ENCODE measurements at regions not wholly inside any gene's neighbourhood (a gene's known extent, or its start where the extent isn't known, plus 50 kb on each side); places are given as distances from the start of the nearest gene placed in this dataset.

DNA sequence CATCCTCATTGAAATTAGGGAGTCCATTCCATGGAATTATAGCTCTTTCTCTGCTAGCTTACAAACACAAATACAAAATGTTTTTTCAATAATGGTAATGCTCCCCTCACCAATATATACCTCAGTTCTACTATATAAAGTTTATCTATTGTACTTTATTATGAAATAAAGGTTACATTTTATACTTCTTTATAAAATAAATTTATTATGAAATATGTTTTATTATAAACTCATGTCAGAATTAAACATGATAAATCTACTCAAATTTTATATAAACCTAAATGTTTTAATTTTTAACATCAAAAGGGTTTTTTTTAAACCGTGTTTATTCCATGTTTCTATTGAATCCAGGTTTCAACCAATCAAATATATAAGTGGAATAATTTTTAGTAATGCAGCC is 646.1 kb upstream of the PCDH20 start:
- no peak overlapping the region for H3K4me3 ChIP-seq
- no peak overlapping the region for H3K27ac ChIP-seq

DNA sequence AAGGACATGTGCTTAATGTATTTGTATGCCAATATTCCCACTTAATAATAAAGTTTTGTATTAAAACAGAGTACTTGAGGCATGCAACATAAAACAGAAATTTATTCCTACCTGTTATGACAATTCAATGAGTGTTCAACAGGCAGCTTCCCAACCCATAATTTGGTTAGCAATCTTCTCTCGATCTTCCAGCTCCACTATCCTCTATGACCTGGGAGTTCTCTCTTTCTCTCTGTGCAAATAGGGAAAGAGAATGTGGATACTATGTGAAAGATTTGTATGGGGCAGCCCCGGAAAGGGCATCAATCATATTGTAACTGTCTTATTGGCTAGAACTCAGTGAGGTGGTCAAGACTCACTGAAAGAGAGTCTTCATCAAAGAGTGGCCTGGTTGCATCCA is 644.9 kb upstream of the PCDH20 start:
- Histone ChIP-seq H3K27ac (no peak overlapping the region), H3K4me3 (no peak overlapping the region)

DNA sequence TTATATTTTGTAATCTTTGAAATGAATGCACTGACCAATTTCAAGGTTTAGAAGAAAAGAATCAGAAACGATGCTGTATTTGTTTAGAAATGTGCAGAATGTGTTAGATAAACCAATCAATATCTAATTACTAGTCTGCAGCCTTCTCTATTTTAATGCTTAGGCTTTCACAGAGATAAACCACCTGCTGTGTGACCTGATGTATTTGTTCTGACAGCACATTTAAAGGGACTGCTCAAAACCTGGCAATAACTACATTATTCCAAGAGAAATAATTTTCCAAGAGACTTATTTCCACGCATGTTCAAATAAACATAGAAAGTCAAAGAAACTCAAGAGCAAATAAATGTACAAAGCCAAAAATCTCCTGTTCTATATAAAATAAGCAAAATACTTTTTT is 641.6 kb upstream of the PCDH20 start:
- H3K4me3 ChIP-seq, result no peak overlapping the region
- H3K27ac ChIP-seq, result no peak overlapping the region

- Histone ChIP-seq H3K27ac (no peak overlapping the region), H3K4me3 (no peak overlapping the region)
Observed at GRCh38 chr13:62049992-62050391, 634.3 kb upstream of the PCDH20 start.

- Histone ChIP-seq H3K4me3 (no peak overlapping the region), H3K27ac (no peak overlapping the region)
Observed at GRCh38 chr13:62046512-62046911, 630.9 kb upstream of the PCDH20 start.

GRCh38 chr13:62043600-62043999 is 628.0 kb upstream of the PCDH20 start:
- no peak overlapping the region for H3K27ac ChIP-seq
- H3K4me3 ChIP-seq, result no peak overlapping the region

- Histone ChIP-seq H3K4me3 (no peak overlapping the region), H3K27ac (no peak overlapping the region)
Observed at GRCh38 chr13:62040806-62041205, 625.2 kb upstream of the PCDH20 start.

DNA sequence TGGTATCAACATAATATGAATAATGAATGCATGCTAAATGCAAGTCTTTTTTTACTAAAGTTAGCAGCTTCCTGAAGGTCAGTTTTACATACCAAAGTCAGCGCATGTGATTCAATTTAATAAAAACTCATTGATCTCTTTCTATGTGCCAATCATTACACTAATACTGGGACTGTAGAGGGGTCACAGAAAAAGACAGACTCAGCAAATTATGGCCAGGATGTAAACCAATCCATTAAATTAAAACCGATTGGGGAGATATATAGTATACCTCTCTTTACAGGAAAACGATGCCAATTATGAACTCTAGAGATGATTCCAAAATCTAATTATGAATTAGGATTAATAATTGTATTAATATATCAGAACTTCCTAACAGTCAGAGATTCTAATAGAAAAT is 624.4 kb upstream of the PCDH20 start:
- Histone ChIP-seq H3K27ac (no peak overlapping the region), H3K4me3 (no peak overlapping the region)

DNA sequence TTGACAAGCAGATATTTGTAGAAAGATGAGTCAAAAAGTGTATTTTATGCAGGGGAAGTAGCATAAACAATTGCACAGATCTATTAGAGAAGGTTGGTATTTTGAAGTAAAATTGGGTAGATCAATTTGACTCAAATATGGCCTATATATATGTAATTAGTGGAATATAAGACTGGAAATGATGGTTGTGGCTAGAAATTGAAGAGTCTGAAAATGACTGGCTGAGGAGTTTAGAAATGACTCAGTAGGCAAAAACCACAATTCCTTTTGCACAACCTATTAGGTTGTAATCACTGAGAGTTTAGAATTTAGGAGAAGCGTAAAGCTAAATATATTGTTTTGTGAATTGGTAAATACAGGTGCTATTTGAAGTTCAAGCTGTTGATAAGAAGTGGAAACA is 622.6 kb upstream of the PCDH20 start:
- H3K27ac ChIP-seq, result no peak overlapping the region
- no peak overlapping the region for H3K4me3 ChIP-seq

- Histone ChIP-seq H3K27ac (no peak overlapping the region), H3K4me3 (no peak overlapping the region)
Observed at GRCh38 chr13:62035981-62036380, 620.3 kb upstream of the PCDH20 start.

- no peak overlapping the region for H3K4me3 ChIP-seq
- no peak overlapping the region for H3K27ac ChIP-seq
Observed at GRCh38 chr13:62033934-62034333, 618.3 kb upstream of the PCDH20 start.

GRCh38 chr13:62022369-62022768 is 606.7 kb upstream of the PCDH20 start:
- no peak overlapping the region for H3K27ac ChIP-seq
- no peak overlapping the region for H3K4me3 ChIP-seq

DNA sequence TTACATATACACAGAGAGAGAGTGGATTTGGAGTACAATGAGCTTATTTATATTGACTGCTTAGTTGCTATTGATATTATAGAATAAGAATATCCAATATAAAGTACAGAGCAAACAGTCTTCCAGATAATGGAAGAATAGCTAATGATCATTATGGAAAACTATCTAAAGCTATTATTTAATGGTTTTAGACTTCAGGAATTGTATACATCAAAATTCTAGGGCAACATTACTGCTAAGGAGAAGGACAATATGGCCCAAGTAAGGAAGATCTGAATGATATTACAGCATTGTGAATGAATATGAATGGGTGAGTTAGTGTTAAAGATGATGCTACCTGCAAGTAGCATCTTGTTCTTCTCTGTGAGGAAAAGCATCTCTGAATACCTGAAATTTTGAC is 604.2 kb upstream of the PCDH20 start:
- no peak overlapping the region for H3K4me3 ChIP-seq
- H3K27ac ChIP-seq, result no peak overlapping the region

GRCh38 chr13:62014299-62014698 is 598.6 kb upstream of the PCDH20 start:
- H3K27ac ChIP-seq, result no peak overlapping the region
- H3K4me3 ChIP-seq, result no peak overlapping the region

DNA sequence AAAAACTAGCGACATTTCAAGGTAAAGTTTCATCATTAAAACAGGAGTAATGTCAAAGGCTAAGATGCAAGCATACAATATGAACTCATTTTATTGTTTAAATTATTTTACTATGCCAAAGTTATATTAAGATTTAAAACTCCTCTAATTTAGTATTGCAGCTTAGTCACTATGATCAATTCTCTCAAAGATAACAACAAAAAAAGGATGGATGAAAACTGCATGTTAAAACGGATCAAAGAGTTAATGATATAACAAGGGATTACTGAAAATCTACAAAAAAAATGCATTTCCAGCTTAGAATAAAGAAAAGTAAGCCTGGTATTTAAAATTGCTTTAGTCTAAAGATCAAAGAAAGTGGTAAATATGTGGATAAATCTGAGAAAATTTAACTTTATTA is 587.8 kb upstream of the PCDH20 start:
- Histone ChIP-seq H3K4me3 (no peak overlapping the region), H3K27ac (no peak overlapping the region)

GRCh38 chr13:61994174-61994573 is 578.5 kb upstream of the PCDH20 start:
- H3K27ac ChIP-seq, result no peak overlapping the region
- no peak overlapping the region for H3K4me3 ChIP-seq

DNA sequence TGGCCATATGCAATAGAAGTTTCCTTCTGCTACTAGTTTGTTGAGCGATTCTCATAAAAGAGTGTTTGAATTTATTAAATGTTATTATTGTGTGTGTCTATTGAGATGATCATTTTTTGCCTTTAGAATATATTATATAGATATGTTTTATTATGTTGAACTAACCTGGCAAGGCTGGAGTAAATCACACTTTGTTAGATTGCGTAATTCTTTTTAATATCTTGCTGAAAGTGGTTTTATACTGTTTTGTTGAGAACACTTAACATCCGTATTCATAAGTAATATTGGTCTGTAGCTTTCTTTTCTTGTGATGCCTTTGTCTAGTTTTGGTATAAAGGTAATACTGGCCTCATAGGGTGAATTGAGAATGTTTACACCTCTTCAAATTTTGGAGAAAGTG is 574.3 kb upstream of the PCDH20 start:
- H3K27ac ChIP-seq, result no peak overlapping the region

GRCh38 chr13:61988810-61989209 is 573.2 kb upstream of the PCDH20 start:
- Histone ChIP-seq H3K4me3 (no peak overlapping the region), H3K27ac (no peak overlapping the region)

More for the DNA sequence above, 574.3 kb upstream of the PCDH20 start:
- H3K4me3 ChIP-seq, result no peak overlapping the region

DNA sequence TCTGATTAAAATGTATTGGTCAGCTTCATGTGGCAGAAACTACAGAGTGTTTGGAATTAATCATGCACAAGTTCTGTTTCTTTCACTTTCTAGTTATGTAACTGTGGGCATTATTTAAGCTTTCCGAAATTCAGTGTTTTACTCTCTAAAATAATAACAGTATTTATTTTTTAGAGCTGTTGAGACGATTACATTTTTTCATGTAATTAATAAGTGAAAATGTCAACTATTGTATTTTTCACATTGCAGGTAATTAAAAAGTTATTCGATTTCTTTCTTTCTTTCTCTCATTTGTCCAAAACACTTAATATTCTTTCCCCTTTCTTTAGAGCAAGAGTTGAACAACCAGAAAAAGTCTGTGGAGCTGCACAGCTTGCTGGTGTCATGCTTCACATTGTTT is 559.4 kb upstream of the PCDH20 start:
- no peak overlapping the region for H3K4me3 ChIP-seq
- H3K27ac ChIP-seq, result no peak overlapping the region

DNA sequence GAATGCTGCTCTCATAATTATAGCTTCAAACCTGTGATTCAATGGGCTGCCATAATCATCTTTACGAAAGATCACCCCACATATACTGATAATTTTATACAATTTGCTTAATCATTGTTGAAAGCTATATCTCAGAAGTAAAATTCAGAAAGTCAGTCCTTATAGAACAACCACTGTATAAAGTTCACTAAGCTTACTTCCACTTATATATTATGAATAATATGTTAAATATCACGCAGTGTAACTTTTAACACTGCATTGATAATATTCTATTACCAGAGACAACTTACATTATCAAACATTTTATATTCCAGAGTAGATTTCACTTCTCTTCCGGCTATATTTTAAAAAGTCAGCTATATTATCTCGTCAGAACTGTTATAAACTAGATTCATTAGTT is 550.1 kb upstream of the PCDH20 start:
- Histone ChIP-seq H3K27ac (no peak overlapping the region), H3K4me3 (no peak overlapping the region)

DNA sequence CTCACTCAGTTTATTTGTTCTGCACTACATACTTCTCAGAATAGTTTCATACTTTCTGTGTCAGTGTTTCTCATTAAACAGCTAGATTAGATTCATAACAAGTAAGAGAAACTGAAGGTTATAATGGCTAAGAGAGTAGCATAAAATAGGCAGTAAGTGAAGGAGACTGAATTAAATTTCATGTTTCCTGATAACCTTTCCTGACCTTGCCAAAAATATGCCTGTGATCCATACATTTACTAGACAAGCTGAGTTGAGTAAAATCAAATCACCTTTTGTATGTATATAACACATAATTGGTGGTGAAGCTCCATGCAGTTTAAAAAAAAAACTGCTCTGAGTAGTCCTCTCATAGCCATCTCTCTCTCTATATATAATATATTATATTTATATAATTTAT is 545.3 kb upstream of the PCDH20 start:
- no peak overlapping the region for H3K4me3 ChIP-seq
- H3K27ac ChIP-seq, result no peak overlapping the region

DNA sequence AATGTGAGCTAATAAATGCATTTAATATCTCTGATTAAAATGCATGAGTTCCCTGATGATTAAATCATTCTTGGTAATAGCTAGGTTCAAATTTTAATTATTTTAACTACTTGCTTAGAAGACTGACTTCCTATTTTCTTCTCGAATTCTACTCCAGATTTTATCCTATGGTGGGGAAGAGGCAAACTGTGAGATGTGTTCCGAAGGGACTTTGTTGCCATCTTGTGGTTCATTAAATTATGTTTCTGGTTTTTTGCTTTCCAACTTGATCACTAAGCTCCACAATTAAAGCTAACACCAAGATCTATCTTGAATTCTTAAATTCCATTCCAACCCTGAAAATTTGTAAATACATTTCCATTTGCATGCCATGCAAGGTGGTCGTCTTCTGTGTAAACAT is 538.4 kb upstream of the PCDH20 start:
- no peak overlapping the region for H3K27ac ChIP-seq
- no peak overlapping the region for H3K4me3 ChIP-seq

DNA sequence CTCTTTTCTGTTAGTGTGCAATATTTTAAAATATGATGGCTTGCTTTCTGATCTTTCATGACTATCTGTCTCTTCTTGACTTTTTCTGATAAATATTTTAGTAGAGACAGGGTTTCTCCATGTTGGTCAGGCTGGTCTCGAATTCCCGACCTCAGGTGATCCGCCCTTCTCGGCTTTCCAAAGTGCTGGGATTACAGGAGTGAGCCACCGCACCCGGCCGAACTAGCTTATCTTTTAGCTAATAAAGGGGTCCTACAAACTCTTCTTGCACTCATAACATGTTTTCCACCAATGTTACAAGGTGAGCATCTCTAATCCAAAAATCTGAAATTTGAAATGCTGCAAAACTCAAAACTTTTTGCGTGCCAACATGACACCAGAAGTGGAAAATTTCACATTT is 535.2 kb upstream of the PCDH20 start:
- H3K27ac ChIP-seq, result no peak overlapping the region
- H3K4me3 ChIP-seq, result no peak overlapping the region

All from skin epidermis (tissue), 12 donors.